Mesothelial cell of epicardium (in vitro differentiated cells): ENCODE measurements at regions not wholly inside any gene's neighbourhood (a gene's known extent, or its start where the extent isn't known, plus 50 kb on each side); places are given as distances from the start of the nearest gene placed in this dataset.

Source experiments
- DNase-seq, 2 experiments: peaks; one replicate each; pipeline ENCODE4 v3.0.0; 2021; ENCODE audit warnings: low spot score in 2 of 2; ENCODE audit not compliant: unreplicated experiment in 2 of 2
- H3K27ac Mint-ChIP-seq: 2 replicates; pipeline ENCODE4 v1.8.0; 2021; ENCODE audit warnings: mixed read lengths
- H3K27me3 Mint-ChIP-seq: 2 replicates; pipeline ENCODE4 v1.8.0; 2021; ENCODE audit warnings: low read depth, mixed read lengths
- H3K36me3 Mint-ChIP-seq: 2 replicates; pipeline ENCODE4 v1.8.0; 2021; ENCODE audit warnings: mixed read lengths
- H3K4me1 Mint-ChIP-seq: 2 replicates; pipeline ENCODE4 v1.8.0; 2021; ENCODE audit warnings: mixed read lengths
- H3K4me3 Mint-ChIP-seq: 2 replicates; pipeline ENCODE4 v1.8.0; 2021; ENCODE audit warnings: mild to moderate bottlenecking, moderate library complexity, mixed read lengths
- H3K9me3 Mint-ChIP-seq: 2 replicates; pipeline ENCODE4 v1.8.0; 2021; ENCODE audit warnings: mixed read lengths
- TF ChIP-seq, protein P1 (sequence below): fragments of 200-600 bp; sonication (generic); IDR thresholded peaks from one replicate; pipeline ENCODE4 v1.5.0; 2021; ENCODE audit warnings: antibody characterized with exemption; ENCODE audit not compliant: unreplicated experiment

GRCh38 chr19:32104153-32104849 lies 241.1 kb upstream of the ZNF507 start:
- TF ChIP-seq, protein P1, sequence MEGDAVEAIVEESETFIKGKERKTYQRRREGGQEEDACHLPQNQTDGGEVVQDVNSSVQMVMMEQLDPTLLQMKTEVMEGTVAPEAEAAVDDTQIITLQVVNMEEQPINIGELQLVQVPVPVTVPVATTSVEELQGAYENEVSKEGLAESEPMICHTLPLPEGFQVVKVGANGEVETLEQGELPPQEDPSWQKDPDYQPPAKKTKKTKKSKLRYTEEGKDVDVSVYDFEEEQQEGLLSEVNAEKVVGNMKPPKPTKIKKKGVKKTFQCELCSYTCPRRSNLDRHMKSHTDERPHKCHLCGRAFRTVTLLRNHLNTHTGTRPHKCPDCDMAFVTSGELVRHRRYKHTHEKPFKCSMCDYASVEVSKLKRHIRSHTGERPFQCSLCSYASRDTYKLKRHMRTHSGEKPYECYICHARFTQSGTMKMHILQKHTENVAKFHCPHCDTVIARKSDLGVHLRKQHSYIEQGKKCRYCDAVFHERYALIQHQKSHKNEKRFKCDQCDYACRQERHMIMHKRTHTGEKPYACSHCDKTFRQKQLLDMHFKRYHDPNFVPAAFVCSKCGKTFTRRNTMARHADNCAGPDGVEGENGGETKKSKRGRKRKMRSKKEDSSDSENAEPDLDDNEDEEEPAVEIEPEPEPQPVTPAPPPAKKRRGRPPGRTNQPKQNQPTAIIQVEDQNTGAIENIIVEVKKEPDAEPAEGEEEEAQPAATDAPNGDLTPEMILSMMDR, result no peak
- H3K27me3 Mint-ChIP-seq, result peaks cover 2% of the 10 kb centered on the region
- peak overlapping the region; percentile 29 for H3K4me3 Mint-ChIP-seq
- H3K9me3 Mint-ChIP-seq, result peaks cover 16% of the 10 kb centered on the region
- peak overlapping the region; percentile 81 for H3K27ac Mint-ChIP-seq
- peaks cover 30% of the 10 kb centered on the region for H3K4me1 Mint-ChIP-seq
- DNase-seq, result no peak
- H3K36me3 Mint-ChIP-seq, result peaks cover 4% of the 10 kb centered on the region

DNA sequence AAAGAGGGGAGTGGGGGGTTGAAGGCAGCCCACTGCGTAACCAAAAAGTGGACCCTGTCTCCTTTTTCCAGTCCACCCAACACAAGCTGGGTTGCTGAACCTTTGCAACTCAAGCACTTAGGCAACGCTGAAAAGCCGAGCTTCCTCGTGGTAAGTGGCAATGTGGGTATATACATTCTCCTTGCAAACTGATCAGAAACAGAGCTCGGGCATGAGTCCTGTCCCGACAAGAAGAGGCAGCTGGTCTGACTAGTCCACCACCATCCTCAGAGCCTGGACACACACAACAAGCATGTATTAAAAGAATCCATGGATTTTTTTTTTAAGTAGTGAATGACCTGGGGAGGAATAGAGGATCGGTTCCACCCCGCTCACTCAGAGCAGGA lies 240.6 kb upstream of the ZNF507 start:
- Mint-ChIP-seq H3K4me1 (peaks cover 30% of the 10 kb centered on the region), H3K27ac (peak overlapping the region; percentile 81), H3K4me3 (no peak overlapping the region), H3K27me3 (peaks cover 2% of the 10 kb centered on the region), H3K36me3 (peaks cover 4% of the 10 kb centered on the region), H3K9me3 (peaks cover 11% of the 10 kb centered on the region)
- DNase-seq, result no peak
- TF ChIP-seq, protein P1, result no peak

GRCh38 chr19:32105527-32106310 lies 239.7 kb upstream of the ZNF507 start:
- Mint-ChIP-seq H3K27me3 (peaks cover 5% of the 10 kb centered on the region), H3K36me3 (no peaks in the 10 kb centered on the region), H3K4me1 (peaks cover 30% of the 10 kb centered on the region), H3K4me3 (no peak overlapping the region), H3K9me3 (peaks cover 6% of the 10 kb centered on the region), H3K27ac (peak overlapping the region; percentile 71)
- no peak for DNase-seq
- TF ChIP-seq, protein P1, result no peak

DNA sequence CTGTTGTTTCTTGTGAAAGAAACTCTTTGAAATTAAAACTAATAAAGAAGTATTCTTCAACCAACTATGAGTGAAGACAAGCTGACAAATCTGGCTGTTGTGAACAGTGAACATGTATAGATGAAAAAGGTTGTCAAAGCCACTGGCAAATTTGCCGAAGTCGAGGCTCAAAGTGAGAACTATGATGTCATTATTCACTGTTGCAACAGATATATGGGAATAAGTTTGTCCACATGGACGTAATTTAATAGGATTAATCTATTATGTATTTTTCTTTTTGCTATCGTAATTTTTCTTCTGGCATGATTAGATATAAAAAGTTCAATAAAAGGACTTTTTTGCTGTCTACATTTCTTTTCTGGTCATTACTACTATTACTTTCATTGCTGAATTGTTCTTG lies 223.2 kb upstream of the ZNF507 start:
- peaks cover 7% of the 10 kb centered on the region for H3K36me3 Mint-ChIP-seq
- TF ChIP-seq, protein P1, result no peak
- H3K4me3 Mint-ChIP-seq, result no peak overlapping the region
- H3K27me3 Mint-ChIP-seq, result peaks cover 9% of the 10 kb centered on the region
- peaks cover 19% of the 10 kb centered on the region for H3K9me3 Mint-ChIP-seq
- no peak for DNase-seq
- H3K4me1 Mint-ChIP-seq, result no peaks in the 10 kb centered on the region
- H3K27ac Mint-ChIP-seq, result no peak overlapping the region

- TF ChIP-seq, protein P1, result no peak
- Mint-ChIP-seq H3K27ac (no peak overlapping the region), H3K36me3 (no peaks in the 10 kb centered on the region), H3K9me3 (peaks cover 9% of the 10 kb centered on the region), H3K4me1 (no peaks in the 10 kb centered on the region), H3K27me3 (peaks cover 9% of the 10 kb centered on the region), H3K4me3 (no peak overlapping the region)
- DNase-seq, result no peak
Observed at GRCh38 chr19:32123355-32123940, 222.0 kb upstream of the ZNF507 start.
